NOMO-1 treated with DMSO at 0.1 percent for 48 hours (cell line): ENCODE measurements at regions not wholly inside any gene's neighbourhood (a gene's known extent, or its start where the extent isn't known, plus 50 kb on each side); places are given as distances from the start of the nearest gene placed in this dataset.
"Not testable (repeated sequence)": the region's sequence is repeated elsewhere in the genome, so short reads cannot be mapped to it uniquely, and the experiment has no call there.

Experiments
- DNase-seq: peaks from one replicate; lab custom pipeline; 2025; ENCODE audit not compliant: unreplicated experiment; lab: John Stamatoyannopoulos, UW

DNA sequence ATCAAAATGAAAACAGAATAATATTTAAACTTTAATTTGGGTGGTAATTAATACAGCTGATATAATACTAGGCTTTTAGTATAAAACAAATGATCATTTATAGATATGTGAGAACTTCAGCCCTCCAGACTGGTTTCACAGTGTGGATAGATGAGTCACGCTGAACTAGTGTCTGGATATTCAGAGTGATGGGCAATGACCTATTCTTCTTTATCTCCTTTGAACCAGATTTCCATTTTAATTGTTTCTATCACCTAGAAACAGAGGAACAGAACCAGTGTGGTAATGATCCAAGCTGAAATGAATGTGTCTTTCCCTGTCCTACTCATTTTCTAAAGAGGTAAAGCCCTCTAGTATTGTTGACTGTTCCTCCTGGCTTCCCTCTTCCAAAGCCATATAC, 155.2 kb upstream of the GK2 start:
- DNase-seq = no peak

DNA sequence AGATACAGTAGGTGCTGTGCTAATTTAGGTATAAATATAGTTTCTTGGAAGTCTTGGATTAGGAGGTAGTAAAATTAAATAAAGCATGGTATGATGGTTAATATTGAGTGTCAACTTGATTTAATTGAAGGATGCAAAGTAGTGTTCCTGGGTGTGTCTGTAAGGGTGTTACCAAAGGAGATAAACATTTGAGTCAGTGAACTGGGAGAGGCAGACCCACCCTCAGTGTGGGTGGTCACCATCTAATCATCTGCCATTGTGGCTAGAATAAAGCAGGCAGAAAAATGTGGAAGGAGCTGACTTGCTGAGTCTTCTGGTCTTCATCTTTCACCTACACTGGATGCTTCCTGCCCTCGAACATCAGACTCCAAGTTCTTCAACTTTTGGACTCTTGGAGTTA, 153.7 kb upstream of the GK2 start:
- no peak for DNase-seq

DNA sequence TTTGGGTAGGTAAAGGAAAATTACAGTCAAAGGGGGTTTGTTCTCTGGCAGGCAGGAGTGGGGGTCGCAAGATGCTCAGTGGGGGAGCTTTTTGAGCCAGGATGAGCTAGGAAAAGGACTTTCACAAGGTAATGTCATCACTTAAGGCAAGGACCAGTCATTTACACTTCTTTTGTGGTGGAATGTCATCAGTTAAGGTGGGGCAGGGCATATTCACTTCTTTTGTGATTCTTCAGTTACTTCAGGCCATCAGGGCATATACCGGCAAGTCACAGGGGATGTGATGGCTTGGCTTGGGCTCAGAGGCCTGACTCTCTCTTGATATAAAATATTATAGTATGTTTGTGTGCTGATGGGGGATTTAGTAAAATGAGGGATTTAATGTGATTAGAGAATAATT, 151.4 kb upstream of the GK2 start:
- not testable (repeated sequence) for DNase-seq

DNA sequence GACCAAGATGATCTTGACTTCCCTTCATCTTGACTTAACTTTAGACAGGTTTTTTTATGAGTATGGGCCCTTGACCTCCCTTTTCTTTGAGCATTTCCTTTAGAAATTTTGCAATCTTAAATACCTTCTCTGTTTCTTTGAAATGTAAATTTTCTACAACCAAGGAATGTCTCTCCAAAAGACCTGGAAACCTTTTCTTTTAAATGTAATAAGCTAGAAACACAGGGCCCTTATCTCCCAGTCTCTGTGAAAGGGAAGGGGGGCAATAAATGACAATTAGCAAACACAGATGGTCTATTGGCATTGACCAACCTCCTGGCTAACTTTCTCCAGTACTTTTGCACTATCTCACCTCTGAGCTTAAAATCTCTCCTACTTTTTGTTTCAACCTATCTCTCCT, 144.3 kb upstream of the GK2 start:
- no peak for DNase-seq

DNA sequence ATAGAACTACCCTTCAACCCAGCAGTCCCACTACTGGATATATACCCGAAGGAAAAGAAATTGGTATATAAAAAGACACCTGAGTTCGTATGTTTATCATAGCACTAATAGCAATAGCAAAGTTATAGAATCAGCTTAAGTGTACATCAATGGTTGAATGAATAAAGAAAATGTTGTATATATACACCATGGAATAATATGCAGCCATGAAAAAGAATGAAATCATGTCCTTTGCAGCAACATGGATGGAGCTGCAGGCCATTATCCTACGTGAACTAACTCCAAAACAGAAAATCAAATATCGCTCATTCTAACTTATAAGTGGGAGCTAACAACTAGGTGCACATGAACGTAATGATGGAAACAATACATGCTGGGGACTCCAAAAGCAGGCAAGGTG, 143.5 kb upstream of the GK2 start:
- no peak for DNase-seq

DNA sequence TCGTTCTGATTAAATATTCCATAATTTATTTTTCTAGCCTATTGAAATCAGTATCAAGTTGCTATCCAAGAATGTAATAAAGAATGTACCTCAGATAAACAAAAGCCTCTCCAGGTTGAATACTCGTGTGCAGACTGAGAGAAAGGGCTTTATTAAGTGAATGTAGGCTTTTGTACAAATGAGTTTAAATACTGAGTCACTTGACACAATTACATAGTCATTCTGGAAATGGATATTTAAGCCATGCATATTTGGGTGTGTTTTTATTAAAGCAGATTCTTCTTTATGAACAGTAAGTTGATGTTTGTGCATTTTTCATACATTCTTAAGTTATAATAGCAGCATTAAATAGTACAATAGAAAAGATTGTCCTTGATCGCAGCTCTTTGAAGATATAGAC, 139.8 kb upstream of the GK2 start:
- DNase-seq = no peak

DNA sequence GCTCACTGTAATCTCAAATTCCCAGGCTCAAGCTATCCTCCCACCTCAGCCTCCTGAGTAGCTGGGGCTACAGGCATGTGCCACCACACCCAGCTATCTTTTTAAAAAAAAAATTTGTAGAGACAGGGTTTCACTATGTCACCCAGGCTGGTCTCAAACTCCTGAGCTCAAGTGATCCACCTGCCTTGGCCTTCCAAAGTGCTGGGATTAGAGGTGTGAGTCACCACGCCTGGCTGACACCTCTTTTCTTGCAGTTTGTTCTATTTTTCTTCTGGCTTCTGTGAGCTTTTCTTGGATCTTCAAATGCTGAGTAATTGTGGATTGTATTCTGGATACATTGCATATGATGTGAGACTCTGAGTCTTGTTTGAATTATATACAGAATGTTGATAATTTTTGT, 137.3 kb upstream of the GK2 start:
- not testable (repeated sequence) for DNase-seq

DNA sequence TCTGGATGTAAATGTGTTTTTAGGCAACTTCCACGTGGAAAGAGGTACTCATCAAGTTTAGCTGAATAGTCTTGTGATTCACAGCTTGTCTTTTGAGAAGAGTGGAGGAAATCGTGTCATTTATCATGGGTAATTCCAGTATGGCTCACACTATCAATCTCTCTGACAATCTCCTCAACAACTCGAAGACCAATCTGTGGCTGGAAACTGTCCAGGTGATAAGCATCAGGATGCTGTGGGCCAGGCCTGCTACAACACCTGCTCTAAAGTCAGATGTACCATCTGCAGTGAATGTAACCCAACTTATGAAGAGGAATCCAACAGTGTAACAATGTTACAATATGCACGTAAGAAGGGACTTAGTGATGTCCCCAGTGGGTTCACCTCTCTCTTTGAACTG, 132.1 kb upstream of the GK2 start:
- no peak for DNase-seq

DNA sequence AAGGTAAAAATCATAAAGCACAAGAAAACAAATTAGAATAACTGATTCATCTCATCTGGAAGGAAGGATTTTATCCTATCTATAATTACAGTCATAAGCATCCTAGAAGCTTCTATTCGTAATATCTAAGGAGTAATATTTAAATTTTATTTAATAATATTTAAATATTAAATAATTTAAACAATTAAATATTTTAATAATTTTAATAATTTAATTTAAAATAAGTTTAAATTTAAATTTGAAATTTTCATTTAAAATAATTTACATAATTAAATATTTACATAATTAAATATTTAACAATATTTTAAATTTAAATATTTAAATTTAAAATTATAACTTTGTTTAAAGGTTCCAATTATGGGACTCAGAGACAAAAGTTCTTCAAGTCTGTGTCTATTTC, 127.5 kb upstream of the GK2 start:
- DNase-seq = no peak

DNA sequence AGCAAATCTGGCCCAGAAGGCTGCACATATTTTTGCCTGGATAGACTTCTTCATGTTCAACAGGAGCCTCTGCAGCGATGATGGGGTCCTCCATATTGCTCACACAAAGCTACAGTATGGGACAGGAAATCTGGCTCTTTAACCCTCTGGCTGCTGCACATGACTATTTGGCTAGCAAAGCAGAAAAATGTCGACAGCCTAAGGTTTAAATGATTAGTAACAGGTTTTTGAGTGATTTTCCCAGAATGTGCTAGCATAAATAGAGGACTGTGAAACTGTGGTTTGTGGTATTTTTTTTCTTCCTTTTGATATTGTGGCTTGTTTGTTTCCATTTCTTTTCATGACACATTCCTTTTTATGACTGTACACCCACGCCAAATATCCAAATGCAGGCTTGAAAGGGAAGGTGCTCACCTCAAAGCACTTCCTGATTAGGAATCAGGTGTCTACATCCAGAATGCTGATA, 120.2 kb upstream of the GK2 start:
- DNase-seq = no peak

DNA sequence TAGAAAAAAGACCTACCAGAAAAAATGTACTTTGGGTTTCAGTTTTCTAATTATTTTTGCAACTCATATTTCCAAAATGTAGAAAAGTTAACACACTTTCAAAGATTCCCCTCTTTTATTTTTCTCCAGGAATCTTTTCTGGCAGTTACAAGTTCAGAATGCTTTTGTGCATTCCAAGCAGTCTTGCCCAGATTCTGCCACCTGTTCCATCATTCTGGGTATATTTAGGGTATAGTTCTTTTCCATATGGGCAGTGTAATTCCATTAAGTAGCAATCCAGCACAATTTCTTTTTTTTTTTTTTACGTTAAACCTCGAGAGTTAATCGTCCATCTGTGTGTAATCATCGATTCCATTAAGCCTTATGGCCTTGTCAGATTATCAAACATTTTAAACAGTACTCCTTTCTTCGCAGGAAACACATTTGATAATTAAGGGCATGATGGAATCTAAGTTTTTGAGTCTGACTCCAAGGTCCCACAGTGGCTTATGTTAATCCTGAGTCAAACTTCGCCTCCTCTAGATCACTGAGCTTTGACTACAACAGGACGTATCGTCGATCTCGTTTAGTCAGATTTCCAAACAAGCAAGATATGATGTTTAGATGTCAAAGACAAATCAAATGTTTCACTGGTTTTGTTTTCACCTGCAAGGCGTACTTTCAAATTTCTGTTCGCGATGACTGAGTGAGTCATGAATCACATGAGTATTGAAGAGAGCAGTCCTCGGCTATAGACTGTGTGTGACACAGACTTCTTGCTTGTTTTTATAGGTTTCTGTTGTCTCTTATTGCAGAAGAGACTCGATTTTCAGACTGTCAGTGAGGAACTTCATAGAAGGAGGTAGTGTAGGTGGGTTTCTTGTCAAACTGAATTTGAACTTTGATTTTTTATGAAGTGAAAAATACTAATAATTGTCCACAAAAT, 118.9 kb upstream of the GK2 start:
- DNase-seq = no peak

DNA sequence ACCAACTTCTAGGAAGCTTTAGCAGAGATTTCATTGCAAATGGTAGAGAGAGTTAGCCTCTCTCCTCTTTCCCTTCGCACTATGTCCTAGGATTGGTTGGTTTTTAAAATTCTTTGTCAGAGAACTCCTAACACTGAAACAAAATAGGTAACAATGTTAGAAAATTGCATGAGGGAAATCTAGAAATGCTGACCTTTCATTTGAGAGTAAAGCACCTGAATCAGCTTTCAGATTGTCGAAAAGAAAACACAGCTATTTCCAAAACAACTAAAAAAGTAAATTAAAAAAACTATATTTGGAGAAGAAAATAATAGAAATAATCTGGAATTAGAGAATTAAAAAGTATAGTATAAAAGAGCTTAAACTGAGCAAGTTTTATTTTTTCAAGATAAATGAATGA, 108.1 kb upstream of the GK2 start:
- no peak for DNase-seq

DNA sequence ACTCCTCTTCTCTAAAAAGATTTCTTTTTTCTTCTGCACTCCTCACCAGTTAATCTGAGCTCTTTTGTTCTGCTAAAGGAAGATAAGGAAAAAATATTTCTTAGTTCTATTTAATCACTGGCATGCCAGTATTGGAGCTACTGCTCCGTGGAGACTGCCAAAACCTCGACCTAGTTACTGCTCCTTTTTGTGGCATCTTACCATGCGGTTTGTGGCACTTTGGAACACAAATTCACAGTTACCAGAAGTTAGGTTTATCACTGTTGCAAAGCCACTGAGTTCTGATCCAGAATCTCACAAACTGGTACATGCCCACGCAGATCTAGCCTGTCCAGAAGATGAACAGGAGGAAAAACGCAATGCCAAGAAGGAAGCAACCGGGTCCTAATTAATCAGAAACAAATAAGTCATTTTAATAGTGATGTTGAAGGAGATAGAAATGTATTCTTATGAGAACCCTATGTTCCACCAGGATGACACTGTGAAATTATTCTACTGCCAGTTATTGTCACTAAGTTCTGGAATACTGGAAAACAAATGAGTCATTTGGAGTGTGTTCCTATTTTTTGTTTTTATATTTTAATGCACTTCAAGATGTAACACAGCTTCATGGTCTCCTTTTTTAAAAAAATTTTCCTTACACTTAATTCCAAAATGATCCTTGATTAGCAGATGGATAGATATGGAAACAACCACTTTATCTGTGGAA, 106.7 kb upstream of the GK2 start:
- DNase-seq = no peak

DNA sequence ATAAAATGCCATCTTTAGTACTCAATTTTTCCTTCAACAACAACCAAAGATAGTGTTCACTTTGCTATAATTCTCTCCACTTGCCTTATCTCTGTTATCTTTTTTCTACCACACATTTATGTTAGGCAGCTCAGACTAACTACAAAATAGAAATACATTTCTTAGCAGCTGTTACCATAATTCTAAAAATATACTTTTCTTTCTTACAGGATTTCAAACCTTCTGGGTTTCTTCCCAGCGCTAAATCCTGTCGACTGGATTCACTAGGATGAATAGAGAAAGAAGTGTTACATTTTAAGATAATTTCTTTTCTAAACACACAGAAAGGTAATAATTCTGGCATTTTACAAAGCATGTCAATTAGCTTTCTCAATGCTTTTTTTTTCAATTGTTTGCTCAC, 105.5 kb upstream of the GK2 start:
- no peak for DNase-seq

DNA sequence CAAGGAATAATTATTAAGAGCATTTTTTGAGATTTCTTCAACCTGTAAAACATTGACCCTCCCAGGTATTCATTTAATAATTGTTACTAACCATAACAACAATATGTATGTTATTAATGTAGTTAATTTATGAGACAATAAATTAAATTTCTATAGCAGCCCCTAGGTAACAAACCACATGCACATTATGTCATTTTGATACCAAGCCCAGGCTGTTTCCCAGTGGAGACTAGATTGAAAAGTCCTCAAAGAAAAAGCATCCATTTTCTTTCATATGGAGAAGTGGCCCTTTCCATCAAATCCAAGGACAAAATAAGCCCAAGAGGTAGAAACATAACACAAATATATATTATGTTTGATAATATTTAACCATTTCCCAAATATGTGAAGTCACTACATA, 104.3 kb upstream of the GK2 start:
- DNase-seq = no peak

DNA sequence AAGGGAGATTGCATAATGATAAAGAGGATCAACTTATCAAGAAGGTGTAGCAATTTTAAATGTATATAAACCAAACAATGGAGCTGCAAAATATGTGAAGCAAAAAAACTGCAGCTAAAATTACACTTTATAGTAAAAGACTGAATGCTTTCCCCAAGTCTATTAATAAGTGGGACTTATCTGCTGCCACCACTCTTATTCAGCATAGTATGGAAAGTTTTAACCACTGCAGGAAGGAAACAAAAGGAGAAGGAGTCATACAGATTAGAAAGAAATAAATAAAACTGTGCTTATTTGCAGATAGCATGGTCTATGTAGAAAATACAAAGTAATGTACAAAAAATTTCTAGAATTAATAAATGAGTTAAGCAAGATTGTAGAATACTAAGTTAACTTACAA, 94.1 kb upstream of the GK2 start:
- DNase-seq = no peak

DNA sequence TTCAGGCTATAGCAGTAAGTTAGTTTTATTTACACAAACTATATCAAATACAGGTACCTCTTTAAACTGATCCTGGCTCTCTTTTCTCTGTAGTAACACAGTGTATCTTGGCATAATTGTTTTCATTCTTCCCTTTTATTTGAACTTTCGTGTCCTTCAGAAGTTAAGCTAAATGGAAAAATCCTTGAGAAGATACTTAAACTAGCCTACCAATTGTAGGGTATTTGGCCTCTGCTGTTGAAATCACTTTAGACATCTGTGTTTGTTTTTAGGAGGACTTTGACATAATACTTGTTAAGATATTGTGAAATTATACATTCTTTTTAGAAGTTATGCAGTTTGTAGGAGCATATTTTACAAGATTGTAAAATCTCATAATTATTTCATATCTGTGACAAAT, 90.3 kb upstream of the GK2 start:
- no peak for DNase-seq

DNA sequence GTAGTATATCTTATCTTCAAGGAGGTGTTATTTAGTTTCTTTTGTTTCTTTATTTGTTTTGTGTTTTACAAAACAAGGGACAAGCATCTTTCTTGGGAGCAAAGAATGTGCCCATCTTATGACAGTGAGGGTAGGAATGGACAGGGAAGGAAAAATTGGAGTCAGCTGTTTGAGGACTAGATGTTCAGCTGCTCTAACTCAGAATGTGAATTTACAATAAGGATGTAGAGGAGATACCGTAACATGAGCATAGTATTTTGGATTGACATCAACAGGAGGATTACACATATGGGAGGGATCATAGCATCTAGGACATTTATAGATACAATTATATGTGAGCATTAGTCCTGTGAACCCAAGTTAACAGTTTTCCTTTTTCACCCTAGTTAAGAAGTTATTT, 89.0 kb upstream of the GK2 start:
- DNase-seq = no peak

DNA sequence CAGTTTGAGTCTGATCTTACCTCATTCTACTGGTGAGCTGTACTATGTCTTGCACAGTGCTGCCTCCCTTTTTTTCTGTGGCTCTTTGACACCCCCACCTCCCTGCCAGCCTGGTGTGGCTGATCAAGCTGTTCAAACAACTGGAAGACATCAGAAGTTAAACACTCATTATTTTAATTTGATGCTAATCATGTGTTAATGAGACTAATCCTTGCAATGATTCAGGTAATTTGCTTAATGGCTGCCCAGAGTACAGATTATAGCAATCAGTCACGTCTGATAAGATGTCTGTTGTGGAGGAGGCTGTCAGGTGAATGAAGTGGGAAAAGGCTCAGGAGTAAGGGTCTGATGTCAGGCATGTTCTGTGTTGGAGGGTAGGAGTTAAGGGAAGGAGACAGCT, 87.4 kb upstream of the GK2 start:
- no peak for DNase-seq

DNA sequence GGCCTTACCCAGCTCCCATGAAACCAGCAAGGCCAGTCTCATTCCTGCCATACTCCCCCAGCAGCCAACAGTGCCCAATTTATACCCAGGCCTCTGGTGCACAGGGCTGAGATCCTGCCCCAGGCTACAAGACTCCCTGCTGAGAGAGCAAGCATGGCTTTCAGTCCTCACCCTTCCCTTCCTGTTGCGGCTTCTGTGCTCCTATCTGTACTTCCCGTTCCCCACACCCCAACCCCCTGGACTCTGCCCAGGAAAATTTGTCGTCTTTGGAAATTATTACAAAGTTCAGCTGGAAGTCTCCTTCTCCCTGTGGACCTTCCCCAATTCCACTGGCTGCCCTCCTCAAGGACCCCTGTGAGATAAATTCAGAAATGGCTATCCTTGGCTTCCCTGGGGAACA, 84.1 kb upstream of the GK2 start:
- no peak for DNase-seq

DNA sequence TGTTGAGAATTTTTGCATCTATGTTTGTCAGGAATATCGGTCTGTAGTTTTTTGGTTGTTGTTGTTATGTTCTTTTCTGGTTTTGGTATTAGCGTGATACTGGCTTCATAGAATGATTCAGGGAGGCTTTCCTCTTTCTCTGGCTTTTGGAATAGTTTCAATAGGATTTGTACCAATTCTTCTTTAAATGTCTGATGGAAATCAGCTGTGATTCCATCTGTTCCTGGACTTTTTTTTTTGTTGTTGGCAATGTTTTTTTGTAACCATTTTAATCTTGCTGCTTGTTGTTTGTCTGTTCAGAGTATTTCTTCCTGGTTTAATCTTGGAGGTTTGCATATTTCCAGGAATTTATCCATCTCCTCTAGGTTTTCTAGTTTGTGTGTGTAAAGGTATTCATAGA, 81.5 kb upstream of the GK2 start:
- DNase-seq = no peak

DNA sequence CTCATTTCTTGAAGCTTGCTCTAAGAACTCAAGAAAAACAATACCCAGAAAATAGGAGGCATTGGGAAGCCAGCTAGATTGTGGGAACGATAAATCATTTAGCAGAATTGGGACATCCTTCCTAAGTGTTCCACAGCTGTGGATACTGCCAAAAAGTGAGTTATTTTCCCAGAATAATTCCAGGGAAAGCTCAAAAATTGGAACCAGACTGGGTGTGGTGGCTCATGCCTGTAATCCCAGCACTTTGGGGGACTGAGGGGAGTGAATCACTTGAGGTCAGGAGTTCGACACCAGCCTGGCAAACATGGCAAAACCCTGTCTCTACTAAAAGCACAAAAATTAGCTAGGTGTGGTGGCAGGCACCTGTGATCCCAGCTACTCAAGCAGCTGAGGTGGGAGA, 68.2 kb upstream of the GK2 start:
- no peak for DNase-seq

DNA sequence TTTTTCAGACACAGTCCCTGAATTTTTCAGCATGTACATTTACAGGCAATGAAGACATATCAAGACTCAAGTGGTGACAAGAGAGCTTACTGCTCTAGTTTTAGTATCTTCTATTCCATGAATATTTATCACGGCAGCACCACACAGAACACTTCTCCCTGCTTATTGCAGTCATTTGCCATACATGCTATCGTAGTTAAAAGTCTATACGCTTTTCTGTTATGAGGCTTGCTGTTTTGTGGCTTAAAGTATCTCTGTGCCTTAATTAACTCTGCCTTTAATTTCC, 65.4 kb upstream of the GK2 start:
- no peak for DNase-seq
